Fibroblast of lung (primary cell): ENCODE measurements at regions not wholly inside any gene's neighbourhood (a gene's known extent, or its start where the extent isn't known, plus 50 kb on each side); places are given as distances from the start of the nearest gene placed in this dataset.

Source experiments
- DNase-seq, 2 donors: peaks; one replicate each; pipeline versions ENCODE4 v3.0.0 to v3.0.0-alpha.2; 2010; ENCODE audit warnings: low read depth in 2 of 2
- H2AFZ ChIP-seq: 2 replicates; pipeline ENCODE4 v1.5.1; 2012; ENCODE audit warnings: low read length, control low read depth, inconsistent platforms
- H3K27ac ChIP-seq: 2 replicates; pipeline ENCODE4 v1.5.1; 2011; ENCODE audit warnings: low read length, control low read depth; ENCODE audit not compliant: insufficient read depth
- H3K27me3 ChIP-seq: 2 replicates; pipeline ENCODE4 v1.5.1; 2011; ENCODE audit warnings: mild to moderate bottlenecking, low read length; ENCODE audit not compliant: control insufficient read depth, insufficient read depth
- H3K36me3 ChIP-seq: 2 replicates; pipeline ENCODE4 v1.5.1; 2011; ENCODE audit warnings: low read length; ENCODE audit not compliant: control insufficient read depth, insufficient read depth
- H3K4me1 ChIP-seq: 2 replicates; pipeline ENCODE4 v1.5.1; 2011; ENCODE audit warnings: low read length; ENCODE audit not compliant: control insufficient read depth, insufficient read depth; ENCODE audit errors: extremely low read depth
- H3K4me2 ChIP-seq: 2 replicates; pipeline ENCODE4 v1.5.1; 2011; ENCODE audit warnings: low read length, control low read depth; ENCODE audit not compliant: insufficient read depth; ENCODE audit errors: extremely low read depth
- H3K4me3 ChIP-seq, 4 experiments: fragments of 200-600 bp in 1 of 4; sonication (generic) in 1 of 4; replicated peaks in 1 of 4; 2 replicates each; pipeline ENCODE4 v1.5.1; 2011 to 2016; ENCODE audit warnings: low read length in 4 of 4, low read depth in 3 of 4, mild to moderate bottlenecking in 3 of 4, control low read depth in 2 of 4, inconsistent platforms in 1 of 4, mixed read lengths in 1 of 4; ENCODE audit not compliant: insufficient read depth in 1 of 4; ENCODE audit errors: control extremely low read depth in 1 of 4
- H3K79me2 ChIP-seq: 2 replicates; pipeline ENCODE4 v1.5.1; 2012; ENCODE audit warnings: mild to moderate bottlenecking, low read length, inconsistent platforms; ENCODE audit not compliant: control insufficient read depth, insufficient read depth
- H3K9ac ChIP-seq: 2 replicates; pipeline ENCODE4 v1.5.1; 2011; ENCODE audit warnings: mild to moderate bottlenecking, low read length, control low read depth; ENCODE audit not compliant: insufficient read depth
- H3K9me3 ChIP-seq: 2 replicates; pipeline ENCODE4 v1.5.1; 2012; ENCODE audit warnings: low read depth, low read length; ENCODE audit not compliant: control insufficient read depth, insufficient read depth
- H4K20me1 ChIP-seq: 2 replicates; pipeline ENCODE4 v1.5.1; 2011; ENCODE audit warnings: low read length; ENCODE audit not compliant: control insufficient read depth, insufficient read depth; ENCODE audit errors: extremely low read depth
- CTCF ChIP-seq, 2 donors: IDR thresholded peaks in 1 of 2; conservative IDR thresholded peaks in 1 of 2; 1 replicate in 1 of 2; 2 replicates in 1 of 2; pipeline ENCODE4 v1.5.1; 2011 to 2012; ENCODE audit warnings: low read length in 2 of 2, control low read depth in 1 of 2, inconsistent platforms in 1 of 2, low read depth in 1 of 2, mild to moderate bottlenecking in 1 of 2
- EZH2 ChIP-seq: IDR thresholded peaks from 2 replicates; pipeline ENCODE4 v1.5.1; 2012; ENCODE audit warnings: low read length, control low read depth, mild to moderate bottlenecking; ENCODE audit errors: missing control alignments

- Histone ChIP-seq H4K20me1 (no peaks in the 10 kb centered on the region), H3K36me3 (no peaks in the 10 kb centered on the region), H3K9ac (no peak overlapping the region), H3K4me1 (no peaks in the 10 kb centered on the region), H3K9me3 (no peaks in the 10 kb centered on the region), H2AFZ (no peak overlapping the region), H3K79me2 (no peaks in the 10 kb centered on the region), H3K4me2 (no peak overlapping the region), H3K27me3 (no peaks in the 10 kb centered on the region), H3K27ac (no peak overlapping the region), H3K4me3 (no peak overlapping the region)
- no peak for DNase-seq
- TF ChIP-seq EZH2, result no peak
- no peak for TF ChIP-seq CTCF (conservative IDR thresholded peaks at IDR 0.05 in 1 of 2, IDR thresholded peaks at IDR 0.05 in 1 of 2; ENCODE audit: low read depth in 1 of 2, low read length in 2 of 2)
Measured at GRCh38 chr13:44748439-44748838, 172.3 kb upstream of the TSC22D1 start.

- H3K9ac ChIP-seq, result no peak overlapping the region
- H3K27ac ChIP-seq, result no peak overlapping the region
- peak overlapping the region; percentile 35 for H2AFZ ChIP-seq
- H3K36me3 ChIP-seq, result no peaks in the 10 kb centered on the region
- TF ChIP-seq CTCF (conservative IDR thresholded peaks at IDR 0.05 in 1 of 2, IDR thresholded peaks at IDR 0.05 in 1 of 2; ENCODE audit: low read depth in 1 of 2, low read length in 2 of 2) (no peak), EZH2 (no peak)
- H3K79me2 ChIP-seq, result no peaks in the 10 kb centered on the region
- H4K20me1 ChIP-seq, result no peaks in the 10 kb centered on the region
- no peaks in the 10 kb centered on the region for H3K27me3 ChIP-seq
- no peak for DNase-seq
- no peaks in the 10 kb centered on the region for H3K4me1 ChIP-seq
- no peak overlapping the region for H3K4me2 ChIP-seq
- H3K9me3 ChIP-seq, result no peaks in the 10 kb centered on the region
- no peak overlapping the region for H3K4me3 ChIP-seq
Measured at GRCh38 chr13:44747179-44747578, 171.0 kb upstream of the TSC22D1 start.

GRCh38 chr13:44746690-44747089 lies 170.6 kb upstream of the TSC22D1 start:
- no peak overlapping the region for H3K27ac ChIP-seq

More at GRCh38 chr13:44746690-44747089, 170.6 kb upstream of the TSC22D1 start:
- Histone ChIP-seq H3K4me3 (no peak overlapping the region), H3K9me3 (no peaks in the 10 kb centered on the region), H2AFZ (no peak overlapping the region), H3K79me2 (no peaks in the 10 kb centered on the region), H3K4me1 (no peaks in the 10 kb centered on the region), H4K20me1 (no peaks in the 10 kb centered on the region), H3K36me3 (no peaks in the 10 kb centered on the region), H3K4me2 (no peak overlapping the region), H3K9ac (no peak overlapping the region), H3K27me3 (no peaks in the 10 kb centered on the region)
- DNase-seq, result peak in 1 of 2 donors; percentile 47
- no peak for TF ChIP-seq EZH2
- TF ChIP-seq CTCF (conservative IDR thresholded peaks at IDR 0.05 in 1 of 2, IDR thresholded peaks at IDR 0.05 in 1 of 2; ENCODE audit: low read depth in 1 of 2, low read length in 2 of 2), result no peak
